ENCODE measurements at regions not wholly inside any gene's neighbourhood (a gene's known extent, or its start where the extent isn't known, plus 50 kb on each side); places are given as distances from the start of the nearest gene placed in this dataset.
"Not testable (repeated sequence)": the region's sequence is repeated elsewhere in the genome, so short reads cannot be mapped to it uniquely, and the experiment has no call there.

- no peak for DNase-seq
Observed at GRCh38 chr1:221862971-221863370, 121.1 kb upstream of the DUSP10 start.

GRCh38 chr1:221858818-221859611 lies 117.1 kb upstream of the DUSP10 start:
- DNase-seq: no peak

GRCh38 chr1:221857094-221857444 lies 115.2 kb upstream of the DUSP10 start:
- DNase-seq: not testable (repeated sequence)

GRCh38 chr1:221856228-221857093 lies 114.6 kb upstream of the DUSP10 start:
- peak; percentile 19 for DNase-seq

GRCh38 chr1:221855156-221855555 lies 113.3 kb upstream of the DUSP10 start:
- DNase-seq: no peak

GRCh38 chr1:221851336-221851735 lies 109.4 kb upstream of the DUSP10 start:
- DNase-seq: no peak

GRCh38 chr1:221850470-221851187 lies 108.7 kb upstream of the DUSP10 start:
- no peak for DNase-seq

GRCh38 chr1:221849897-221850296 lies 108.0 kb upstream of the DUSP10 start:
- DNase-seq: no peak

- no peak for DNase-seq
Observed at GRCh38 chr1:221849110-221849509, 107.2 kb upstream of the DUSP10 start.

GRCh38 chr1:221847676-221848075 lies 105.8 kb upstream of the DUSP10 start:
- no peak for DNase-seq

- no peak for DNase-seq
Observed at GRCh38 chr1:221845650-221846371, 103.9 kb upstream of the DUSP10 start.

- no peak for DNase-seq
Observed at GRCh38 chr1:221841983-221842335, 100.1 kb upstream of the DUSP10 start.

GRCh38 chr1:221841251-221841982 lies 99.5 kb upstream of the DUSP10 start:
- no peak for DNase-seq

- DNase-seq: no peak
Observed at GRCh38 chr1:221840511-221841243, 98.8 kb upstream of the DUSP10 start.

- peak; percentile 91 for DNase-seq
Observed at GRCh38 chr1:221839782-221840395, 98.0 kb upstream of the DUSP10 start.

GRCh38 chr1:221839321-221839720 lies 97.4 kb upstream of the DUSP10 start:
- DNase-seq: no peak

GRCh38 chr1:221837896-221838295 lies 96.0 kb upstream of the DUSP10 start:
- peak; percentile 63 for DNase-seq

- DNase-seq: no peak
Observed at GRCh38 chr1:221834698-221835513, 93.0 kb upstream of the DUSP10 start.

- no peak for DNase-seq
Observed at GRCh38 chr1:221832617-221833016, 90.7 kb upstream of the DUSP10 start.

- no peak for DNase-seq
Observed at GRCh38 chr1:221832151-221832550, 90.3 kb upstream of the DUSP10 start.
